GM23338 (cell line): ENCODE measurements at regions not wholly inside any gene's neighbourhood (a gene's known extent, or its start where the extent isn't known, plus 50 kb on each side); places are given as distances from the start of the nearest gene placed in this dataset.

ENCODE experiments used
- CTCF ChIP-seq, 2 experiments: fragments of 200-600 bp in 1 of 2; sonication (generic) in 1 of 2; conservative IDR thresholded peaks; 2 replicates each; pipeline versions ENCODE4 v1.5.1 to v1.6.1; 2016 to 2017; ENCODE audit warnings: antibody characterized with exemption in 2 of 2, low read depth in 2 of 2, mild to moderate bottlenecking in 2 of 2, moderate library complexity in 1 of 2
- EZH2phosphoT487 ChIP-seq: fragments of 200-600 bp; sonication (generic); IDR thresholded peaks from one replicate; pipeline ENCODE4 v1.8.1; 2018; ENCODE audit warnings: antibody characterized with exemption; ENCODE audit not compliant: unreplicated experiment

GRCh38 chr16:62700426-62701294 is 664.4 kb upstream of the CDH8 start:
- no peak for TF ChIP-seq CTCF (conservative IDR thresholded peaks at IDR 0.05; ENCODE audit: low read depth in 2 of 2)
- no peak for TF ChIP-seq EZH2phosphoT487
